H1 (cell line): ENCODE measurements at regions not wholly inside any gene's neighbourhood (a gene's known extent, or its start where the extent isn't known, plus 50 kb on each side); places are given as distances from the start of the nearest gene placed in this dataset.

ENCODE experiments used
- CTCF ChIA-PET: fragments of 300-600 bp; sonication (Branson Sonifier 250); formaldehyde crosslinking; loops from one replicate; lab custom pipeline; 2021; ENCODE audit not compliant: partially characterized antibody; lab: Charles Lee
- POLR2A ChIA-PET: fragments of 300-600 bp; sonication (Branson Sonifier 250); formaldehyde crosslinking; loops from one replicate; lab custom pipeline; 2021; ENCODE audit warnings: inconsistent platforms; ENCODE audit not compliant: partially characterized antibody; lab: Charles Lee
- DNase-seq, 2 experiments: peaks; one replicate each; pipeline versions ENCODE4 v3.0.0 to v3.0.0-alpha.2; 2010 to 2022; ENCODE audit warnings: low spot score in 2 of 2, low read depth in 1 of 2, mixed read lengths in 1 of 2
- FAIRE-seq: peaks from 2 replicates; lab custom pipeline; 2011; peaks lifted over from hg19 to GRCh38; lab: Jason Lieb, UNC
- H2AFZ ChIP-seq: 2 replicates; pipeline ENCODE4 v1.8.1; 2012; ENCODE audit warnings: low read length, inconsistent platforms
- H2AK5ac ChIP-seq: 2 replicates; pipeline ENCODE4 v1.6.1; 2013; ENCODE audit warnings: low read depth, low read length
- H2BK120ac ChIP-seq: replicated peaks from 2 replicates; pipeline ENCODE3; 2013; ENCODE audit warnings: low read depth, low read length, inconsistent platforms
- H2BK12ac ChIP-seq: 2 replicates; pipeline ENCODE4 v1.6.1; 2013; ENCODE audit warnings: low read depth, low read length
- H2BK15ac ChIP-seq: 2 replicates; pipeline ENCODE4 v1.6.1; 2013; ENCODE audit warnings: low read length
- H2BK20ac ChIP-seq: 2 replicates; pipeline ENCODE4 v1.6.1; 2013; ENCODE audit warnings: low read length
- H2BK5ac ChIP-seq: 2 replicates; pipeline ENCODE4 v1.6.1; 2013; ENCODE audit warnings: low read depth, low read length
- H3K14ac ChIP-seq: 2 replicates; pipeline ENCODE4 v1.6.1; 2013; ENCODE audit warnings: inconsistent platforms; ENCODE audit not compliant: insufficient read length
- H3K18ac ChIP-seq: 2 replicates; pipeline ENCODE4 v1.6.1; 2013; ENCODE audit warnings: low read length; ENCODE audit errors: extremely low read depth
- H3K23ac ChIP-seq: 2 replicates; pipeline ENCODE4 v1.6.1; 2013; ENCODE audit warnings: inconsistent platforms; ENCODE audit not compliant: insufficient read length
- H3K23me2 ChIP-seq: 2 replicates; pipeline ENCODE4 v1.6.1; 2013; ENCODE audit warnings: low read depth, low read length
- H3K27ac ChIP-seq: 2 replicates; pipeline ENCODE4 v1.6.1; 2011; ENCODE audit warnings: low read depth, low read length, inconsistent platforms
- H3K27me3 ChIP-seq, 4 experiments: replicated peaks in 1 of 4; 1 replicate in 1 of 4; 2 replicates in 3 of 4; pipeline versions ENCODE4 v1.6.1 to v1.8.1; 2011 to 2013; ENCODE audit warnings: low read length in 3 of 4, mild to moderate bottlenecking in 3 of 4, inconsistent platforms in 2 of 4, mixed read lengths in 2 of 4, moderate library complexity in 1 of 4; ENCODE audit not compliant: control insufficient read depth in 3 of 4, insufficient read depth in 3 of 4; ENCODE audit errors: extremely low read depth in 1 of 4
- H3K36me3 ChIP-seq, 4 experiments: 2 replicates each; pipeline versions ENCODE4 v1.6.1 to v1.8.1; 2011 to 2013; ENCODE audit warnings: mild to moderate bottlenecking in 4 of 4, low read length in 3 of 4, moderate library complexity in 2 of 4, control low read depth in 1 of 4, inconsistent platforms in 1 of 4; ENCODE audit not compliant: insufficient read depth in 4 of 4, control insufficient read depth in 2 of 4
- H3K4ac ChIP-seq: replicated peaks from 2 replicates; pipeline ENCODE3; 2013; ENCODE audit warnings: low read length, low read depth, mixed read lengths, inconsistent platforms; ENCODE audit not compliant: insufficient read length
- H3K4me1 ChIP-seq, 4 experiments: replicated peaks in 1 of 4; 1 replicate in 1 of 4; 2 replicates in 3 of 4; pipeline versions ENCODE4 v1.6.1 to v1.8.1; 2011 to 2013; ENCODE audit warnings: low read length in 3 of 4, inconsistent platforms in 2 of 4, mixed read lengths in 1 of 4; ENCODE audit not compliant: insufficient read depth in 4 of 4, control insufficient read depth in 3 of 4
- H3K4me2 ChIP-seq, 2 experiments: 2 replicates each; pipeline versions ENCODE4 v1.6.1 to v1.8.1; 2011 to 2013; ENCODE audit warnings: low read depth in 2 of 2, low read length in 2 of 2, control low read depth in 1 of 2, inconsistent platforms in 1 of 2, mild to moderate bottlenecking in 1 of 2; ENCODE audit not compliant: insufficient read depth in 1 of 2
- H3K4me3 ChIP-seq, 4 experiments: fragments of 200-600, 300-600 bp in 1 of 4; sonication (generic), shearing (Covaris generic), sonication (Bioruptor Twin) in 1 of 4; 2 replicates each; pipeline versions ENCODE4 v1.5.1 to v1.8.1; 2011 to 2016; ENCODE audit warnings: low read length in 4 of 4, low read depth in 3 of 4, control low read depth in 2 of 4, inconsistent platforms in 2 of 4, mild to moderate bottlenecking in 2 of 4, mixed read lengths in 1 of 4, moderate library complexity in 1 of 4; ENCODE audit not compliant: insufficient read depth in 2 of 4; ENCODE audit errors: extremely low read depth in 1 of 4
- H3K56ac ChIP-seq: replicated peaks from 2 replicates; pipeline ENCODE3; 2013; ENCODE audit warnings: low read depth, mild to moderate bottlenecking, mixed read lengths, low read length, inconsistent platforms; ENCODE audit not compliant: insufficient read length
- H3K79me1 ChIP-seq: 2 replicates; pipeline ENCODE4 v1.6.1; 2013; ENCODE audit warnings: low read depth, low read length, control low read depth
- H3K79me2 ChIP-seq, 2 experiments: 2 replicates each; pipeline versions ENCODE4 v1.6.1 to v1.8.1; 2012 to 2013; ENCODE audit warnings: low read length in 2 of 2, mild to moderate bottlenecking in 2 of 2, inconsistent platforms in 1 of 2; ENCODE audit not compliant: insufficient read depth in 2 of 2, control insufficient read depth in 1 of 2
- H3K9ac ChIP-seq, 4 experiments: replicated peaks in 1 of 4; 1 replicate in 1 of 4; 2 replicates in 3 of 4; pipeline versions ENCODE4 v1.6.1 to v1.8.1; 2011 to 2013; ENCODE audit warnings: low read depth in 3 of 4, low read length in 3 of 4, control low read depth in 2 of 4, mild to moderate bottlenecking in 2 of 4, moderate library complexity in 2 of 4, inconsistent platforms in 1 of 4; ENCODE audit errors: extremely low read depth in 1 of 4
- H3K9me3 ChIP-seq, 2 experiments: 2 replicates each; pipeline versions ENCODE4 v1.6.1 to v1.8.1; 2012 to 2013; ENCODE audit warnings: mild to moderate bottlenecking in 2 of 2, moderate library complexity in 2 of 2, control low read depth in 1 of 2, inconsistent platforms in 1 of 2, low read depth in 1 of 2, low read length in 1 of 2, mixed read lengths in 1 of 2; ENCODE audit not compliant: insufficient read depth in 2 of 2
- H4K20me1 ChIP-seq, 2 experiments: replicated peaks in 1 of 2; 2 replicates each; pipeline versions ENCODE3 to v1.8.1; 2011 to 2013; ENCODE audit warnings: inconsistent platforms in 2 of 2, low read length in 2 of 2, mild to moderate bottlenecking in 1 of 2; ENCODE audit not compliant: insufficient read depth in 2 of 2, control insufficient read depth in 1 of 2
- H4K5ac ChIP-seq: 2 replicates; pipeline ENCODE4 v1.6.1; 2013; ENCODE audit warnings: low read length, low read depth, mixed read lengths, inconsistent platforms; ENCODE audit not compliant: insufficient read length
- H4K8ac ChIP-seq: 2 replicates; pipeline ENCODE4 v1.8.0; 2013; ENCODE audit warnings: mild to moderate bottlenecking, moderate library complexity, low read length, inconsistent platforms; ENCODE audit not compliant: insufficient read depth; ENCODE audit errors: extremely low read depth
- H4K91ac ChIP-seq: replicated peaks from 2 replicates; pipeline ENCODE3; 2013; ENCODE audit warnings: low read length, mixed read lengths, inconsistent platforms; ENCODE audit not compliant: insufficient read length
- ASH2L ChIP-seq: fragments of 200-600, 300-600 bp; sonication (generic); IDR thresholded peaks from one replicate; pipeline ENCODE4 v1.7.1; 2017; ENCODE audit warnings: low read length
- BCL11A ChIP-seq, 2 experiments: IDR thresholded peaks; one replicate each; pipeline ENCODE4 v1.6.1; 2011; ENCODE audit warnings: low read depth in 2 of 2, low read length in 2 of 2, mild to moderate bottlenecking in 2 of 2
- CBX8 ChIP-seq: fragments of 300-800, 300-1000 bp; sonication (generic); IDR thresholded peaks from 2 replicates; pipeline ENCODE4 v1.7.1; 2016; ENCODE audit warnings: low read depth, low read length, borderline replicate concordance
- CREB1 ChIP-seq: IDR thresholded peaks from 2 replicates; pipeline ENCODE4 v1.6.1; 2012; ENCODE audit warnings: inconsistent platforms
- EZH2 ChIP-seq: fragments of 200-600 bp; sonication (generic); IDR thresholded peaks from 2 replicates; pipeline ENCODE4 v1.7.1; 2012; ENCODE audit warnings: low read depth, mild to moderate bottlenecking, moderate library complexity, low read length, inconsistent platforms; ENCODE audit not compliant: severe bottlenecking
- GABPA ChIP-seq: IDR thresholded peaks from 2 replicates; pipeline ENCODE4 v1.6.1; 2011; ENCODE audit warnings: mild to moderate bottlenecking, low read length, moderate library complexity, borderline replicate concordance; ENCODE audit not compliant: insufficient read depth
- JUN ChIP-seq: IDR thresholded peaks from 2 replicates; pipeline ENCODE4 v1.6.1; 2011; ENCODE audit warnings: low read depth, mild to moderate bottlenecking, improper control_type of control experiment, low read length
- KDM4A ChIP-seq: IDR thresholded peaks from one replicate; pipeline ENCODE4 v1.7.1; 2012; ENCODE audit warnings: low read depth, mild to moderate bottlenecking, moderate library complexity, low read length, inconsistent platforms; ENCODE audit not compliant: severe bottlenecking
- MAFK ChIP-seq: IDR thresholded peaks from 2 replicates; pipeline ENCODE4 v1.6.1; 2012; ENCODE audit warnings: low read depth, mild to moderate bottlenecking, improper control_type of control experiment, low read length
- POLR2A ChIP-seq, 2 experiments: IDR thresholded peaks; 1 replicate in 1 of 2; 2 replicates in 1 of 2; pipeline ENCODE4 v1.6.1; 2011; ENCODE audit warnings: low read depth in 2 of 2, low read length in 2 of 2, mild to moderate bottlenecking in 2 of 2; ENCODE audit errors: control extremely low read depth in 1 of 2
- POLR2AphosphoS5 ChIP-seq: IDR thresholded peaks from 2 replicates; pipeline ENCODE4 v1.6.1; 2011; ENCODE audit warnings: low read depth, low read length
- RXRA ChIP-seq: IDR thresholded peaks from 2 replicates; pipeline ENCODE4 v1.6.1; 2011; ENCODE audit warnings: low read depth, mild to moderate bottlenecking, low read length, moderate library complexity; ENCODE audit not compliant: insufficient read depth
- SIRT6 ChIP-seq: IDR thresholded peaks from one replicate; pipeline ENCODE4 v1.7.1; 2012; ENCODE audit warnings: low read length, inconsistent platforms
- SP1 ChIP-seq: IDR thresholded peaks from 2 replicates; pipeline ENCODE4 v1.6.1; 2011; ENCODE audit warnings: low read depth, low read length
- SP2 ChIP-seq: IDR thresholded peaks from 2 replicates; pipeline ENCODE4 v1.6.1; 2012; ENCODE audit warnings: mild to moderate bottlenecking, low read length, inconsistent platforms
- TCF12 ChIP-seq: IDR thresholded peaks from 2 replicates; pipeline ENCODE4 v1.6.1; 2011; ENCODE audit warnings: low read depth, mild to moderate bottlenecking, low read length
- WGBS, 2 experiments: shearing (Covaris generic) in 1 of 2; methylation state at CpG; one replicate each; pipeline versions ENCODE4 v1.1.6 to v1.1.7; 2013 to 2015; ENCODE audit warnings: low lambda C conversion rate in 2 of 2, mixed read lengths in 2 of 2, inconsistent platforms in 1 of 2, low coverage in 1 of 2, missing lambda C conversion rate in 1 of 2; ENCODE audit not compliant: insufficient replicate concordance in 2 of 2, insufficient coverage in 1 of 2, insufficient read length in 1 of 2; ENCODE audit errors: extremely low coverage in 1 of 2, missing lambda C conversion rate in 1 of 2; 5-methylcytosine and 5-hydroxymethylcytosine counted together

- H3K23me2 ChIP-seq = no peaks in the 10 kb centered on the region
- H4K8ac ChIP-seq = no peak overlapping the region
- POLR2A ChIA-PET = no interaction called here
- no peak overlapping the region for H2BK5ac ChIP-seq
- no peak overlapping the region for H3K14ac ChIP-seq
- no peak overlapping the region for H4K91ac ChIP-seq
- H2AK5ac ChIP-seq = no peak overlapping the region
- H3K79me2 ChIP-seq = no peaks in the 10 kb centered on the region
- H3K27ac ChIP-seq = no peak overlapping the region
- CTCF ChIA-PET = interaction anchor here (0.8 to 1.4 kb wide), 4 partner anchors 10 to 62 kb away, joined by 3 to 4 read pairs (median 4); no protein-coding TSS in a partner anchor
- no peak for TF ChIP-seq CREB1
- TF ChIP-seq JUN = no peak
- TF ChIP-seq MAFK = no peak
- TF ChIP-seq SP2 = no peak
- no peak for TF ChIP-seq RXRA
- no peak for TF ChIP-seq SIRT6
- no peak for TF ChIP-seq SP1
- TF ChIP-seq KDM4A = no peak
- TF ChIP-seq CBX8 = no peak
- TF ChIP-seq TCF12 = no peak
- no peak for TF ChIP-seq POLR2A (IDR thresholded peaks at IDR 0.05; ENCODE audit: control extremely low read depth in 1 of 2, low read depth in 2 of 2, low read length in 2 of 2)
- TF ChIP-seq POLR2AphosphoS5 = no peak
- no peak for TF ChIP-seq EZH2
- TF ChIP-seq GABPA = no peak
- no peak for TF ChIP-seq BCL11A (IDR thresholded peaks at IDR 0.05; ENCODE audit: low read depth in 2 of 2, low read length in 2 of 2)
- TF ChIP-seq ASH2L = no peak
- no peak overlapping the region for H3K4me3 ChIP-seq
- H4K20me1 ChIP-seq = no peaks in the 10 kb centered on the region
- H3K4me1 ChIP-seq = no peaks in the 10 kb centered on the region
- no peak overlapping the region for H3K23ac ChIP-seq
- H3K79me1 ChIP-seq = no peaks in the 10 kb centered on the region
- H3K9ac ChIP-seq = no peak overlapping the region
- H2BK120ac ChIP-seq = no peak overlapping the region
- FAIRE-seq = peak; percentile 19
- WGBS, 2 experiments = 93% methylated on average over 3 of the region's 3 CpGs; no CpG with 5 or more reads in 1 of the 2 experiments
- DNase-seq = no peak
- no peak overlapping the region for H3K4ac ChIP-seq
- no peak overlapping the region for H2BK15ac ChIP-seq
- H3K9me3 ChIP-seq = no peaks in the 10 kb centered on the region
- H3K56ac ChIP-seq = no peak overlapping the region
- H2BK12ac ChIP-seq = no peak overlapping the region
- H2AFZ ChIP-seq = no peak overlapping the region
- H3K4me2 ChIP-seq = no peak overlapping the region
- H4K5ac ChIP-seq = no peak overlapping the region
- no peak overlapping the region for H2BK20ac ChIP-seq
- no peaks in the 10 kb centered on the region for H3K27me3 ChIP-seq
- H3K36me3 ChIP-seq = no peaks in the 10 kb centered on the region
- H3K18ac ChIP-seq = no peak overlapping the region
Measured at GRCh38 chr3:168558728-168559411, 463.1 kb upstream of the GOLIM4 start.
